Body of pancreas (tissue), 4 donors: ENCODE measurements at regions not wholly inside any gene's neighbourhood (a gene's known extent, or its start where the extent isn't known, plus 50 kb on each side); places are given as distances from the start of the nearest gene placed in this dataset.

ENCODE experiments used
- POLR2A ChIP-seq, 3 donors: fragments of 450-650 bp; IDR thresholded peaks; one replicate each; pipeline ENCODE4 v1.6.1; 2016; ENCODE audit warnings: antibody characterized with exemption in 3 of 3, mild to moderate bottlenecking in 2 of 3
- TF ChIP-seq, protein P1 (sequence below), 7 experiments: fragments of 450-650 bp in 4 of 7; fragments of 200-600 bp in 3 of 7; sonication (generic) in 3 of 7; IDR thresholded peaks; one replicate each; pipeline ENCODE4 v1.5.1; 2016 to 2019; ENCODE audit warnings: antibody characterized with exemption in 7 of 7

DNA sequence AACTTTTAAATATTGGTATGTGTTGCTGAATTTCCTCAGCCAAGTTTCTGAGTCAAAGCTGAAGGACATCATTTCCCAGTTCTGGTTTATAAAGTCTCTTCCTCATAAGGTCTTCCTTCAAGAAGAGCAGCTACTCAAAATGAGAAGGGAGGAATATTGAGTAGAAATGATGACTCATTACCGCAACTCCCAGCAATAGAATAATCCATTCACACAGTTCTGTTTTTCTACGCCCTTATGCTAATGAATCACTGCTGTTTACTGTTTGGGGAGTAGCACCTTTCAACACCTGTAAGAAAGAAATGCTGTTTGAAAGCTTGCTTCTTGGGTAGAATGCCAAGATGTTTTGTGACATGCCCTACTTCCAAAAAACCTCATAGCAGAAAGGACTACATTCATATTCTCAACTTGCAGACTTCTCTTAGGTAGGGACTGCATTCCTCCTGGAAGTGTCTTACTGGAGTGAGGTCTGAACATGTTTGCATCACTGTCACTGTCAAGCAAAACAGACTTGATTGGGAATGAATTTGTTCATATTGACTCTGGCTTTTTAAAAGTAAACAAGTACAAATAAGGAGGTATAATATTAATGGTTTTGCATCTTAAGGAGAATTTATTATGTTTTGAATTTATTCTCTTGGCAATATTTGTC lies 147.2 kb upstream of the BANK1 start:
- TF ChIP-seq, protein P1, sequence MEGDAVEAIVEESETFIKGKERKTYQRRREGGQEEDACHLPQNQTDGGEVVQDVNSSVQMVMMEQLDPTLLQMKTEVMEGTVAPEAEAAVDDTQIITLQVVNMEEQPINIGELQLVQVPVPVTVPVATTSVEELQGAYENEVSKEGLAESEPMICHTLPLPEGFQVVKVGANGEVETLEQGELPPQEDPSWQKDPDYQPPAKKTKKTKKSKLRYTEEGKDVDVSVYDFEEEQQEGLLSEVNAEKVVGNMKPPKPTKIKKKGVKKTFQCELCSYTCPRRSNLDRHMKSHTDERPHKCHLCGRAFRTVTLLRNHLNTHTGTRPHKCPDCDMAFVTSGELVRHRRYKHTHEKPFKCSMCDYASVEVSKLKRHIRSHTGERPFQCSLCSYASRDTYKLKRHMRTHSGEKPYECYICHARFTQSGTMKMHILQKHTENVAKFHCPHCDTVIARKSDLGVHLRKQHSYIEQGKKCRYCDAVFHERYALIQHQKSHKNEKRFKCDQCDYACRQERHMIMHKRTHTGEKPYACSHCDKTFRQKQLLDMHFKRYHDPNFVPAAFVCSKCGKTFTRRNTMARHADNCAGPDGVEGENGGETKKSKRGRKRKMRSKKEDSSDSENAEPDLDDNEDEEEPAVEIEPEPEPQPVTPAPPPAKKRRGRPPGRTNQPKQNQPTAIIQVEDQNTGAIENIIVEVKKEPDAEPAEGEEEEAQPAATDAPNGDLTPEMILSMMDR (IDR thresholded peaks at IDR 0.05), result no peak
- no peak for TF ChIP-seq POLR2A (IDR thresholded peaks at IDR 0.05)
